ENCODE measurements at regions not wholly inside any gene's neighbourhood (a gene's known extent, or its start where the extent isn't known, plus 50 kb on each side); places are given as distances from the start of the nearest gene placed in this dataset.

GRCh38 chr17:56679777-56680422, 86.4 kb downstream of the NOG start:
- TF ChIP-seq YY1 (IDR thresholded peaks at IDR 0.05; ENCODE audit: insufficient read depth, insufficient read length) (no peak), ZNF274 (IDR thresholded peaks at IDR 0.05; ENCODE audit: low read depth, low read length) (no peak), SUZ12 (IDR thresholded peaks at IDR 0.05; ENCODE audit: extremely low read depth, insufficient read depth, insufficient read length) (no peak)

Data from NT2/D1 (cell line).